ENCODE measurements at regions not wholly inside any gene's neighbourhood (a gene's known extent, or its start where the extent isn't known, plus 50 kb on each side); places are given as distances from the start of the nearest gene placed in this dataset.

- POLR2A ChIA-PET = interaction anchor here (0.7 kb wide), 1 partner anchor 106 kb away, joined by 3 read pairs; no protein-coding TSS in a partner anchor
- Mint-ChIP-seq H3K4me1 (no peaks in the 10 kb centered on the region), H3K4me3 (no peak overlapping the region), H3K27me3 (peaks cover 11% of the 10 kb centered on the region), H3K36me3 (no peaks in the 10 kb centered on the region), H3K9me3 (no peaks in the 10 kb centered on the region), H3K27ac (no peak overlapping the region)
- ATAC-seq (ENCODE audit: low read depth) = no peak
- DNase-seq = no peak
These were observed 62.4 kb upstream of the MARCHF10 start for GRCh38 chr17:62870552-62870971.

GRCh38 chr17:62870030-62870541 is 62.0 kb upstream of the MARCHF10 start:
- POLR2A ChIA-PET = interaction anchor here (0.7 kb wide), 1 partner anchor 106 kb away, joined by 3 read pairs; no protein-coding TSS in a partner anchor
- Mint-ChIP-seq H3K27ac (no peak overlapping the region), H3K4me1 (no peaks in the 10 kb centered on the region), H3K9me3 (no peaks in the 10 kb centered on the region), H3K27me3 (peaks cover 11% of the 10 kb centered on the region), H3K4me3 (no peak overlapping the region), H3K36me3 (no peaks in the 10 kb centered on the region)
- ATAC-seq (ENCODE audit: low read depth) (no peak), DNase-seq (no peak)

- H3K9me3 Mint-ChIP-seq = no peaks in the 10 kb centered on the region
- ATAC-seq (ENCODE audit: low read depth) = no peak
- POLR2A ChIA-PET = no interaction called here
These were observed 60.6 kb upstream of the MARCHF10 start for GRCh38 chr17:62868723-62869122.

GRCh38 chr17:62868008-62868407 is 59.9 kb upstream of the MARCHF10 start:
- H3K27me3 Mint-ChIP-seq = no peaks in the 10 kb centered on the region

More at GRCh38 chr17:62868723-62869122, 60.6 kb upstream of the MARCHF10 start:
- H3K4me3 Mint-ChIP-seq = no peak overlapping the region
- peaks cover 5% of the 10 kb centered on the region for H3K27me3 Mint-ChIP-seq
- no peak for DNase-seq
- H3K36me3 Mint-ChIP-seq = no peaks in the 10 kb centered on the region
- no peak overlapping the region for H3K27ac Mint-ChIP-seq
- no peaks in the 10 kb centered on the region for H3K4me1 Mint-ChIP-seq

GRCh38 chr17:62867303-62867702 is 59.2 kb upstream of the MARCHF10 start:
- no peaks in the 10 kb centered on the region for H3K9me3 Mint-ChIP-seq
- H3K4me1 Mint-ChIP-seq = no peaks in the 10 kb centered on the region
- no peak overlapping the region for H3K27ac Mint-ChIP-seq
- DNase-seq (no peak), ATAC-seq (ENCODE audit: low read depth) (no peak)
- POLR2A ChIA-PET = no interaction called here
- no peaks in the 10 kb centered on the region for H3K27me3 Mint-ChIP-seq
- H3K36me3 Mint-ChIP-seq = no peaks in the 10 kb centered on the region
- no peak overlapping the region for H3K4me3 Mint-ChIP-seq

More at GRCh38 chr17:62868008-62868407, 59.9 kb upstream of the MARCHF10 start:
- DNase-seq (no peak), ATAC-seq (ENCODE audit: low read depth) (no peak)
- Mint-ChIP-seq H3K36me3 (no peaks in the 10 kb centered on the region), H3K4me1 (no peaks in the 10 kb centered on the region), H3K4me3 (no peak overlapping the region), H3K27ac (no peak overlapping the region), H3K9me3 (no peaks in the 10 kb centered on the region)
- POLR2A ChIA-PET = no interaction called here

GRCh38 chr17:62866471-62866870 is 58.4 kb upstream of the MARCHF10 start:
- H3K4me3 Mint-ChIP-seq = no peak overlapping the region
- H3K27ac Mint-ChIP-seq = no peak overlapping the region
- H3K9me3 Mint-ChIP-seq = no peaks in the 10 kb centered on the region
- H3K27me3 Mint-ChIP-seq = no peaks in the 10 kb centered on the region
- H3K36me3 Mint-ChIP-seq = no peaks in the 10 kb centered on the region
- no peaks in the 10 kb centered on the region for H3K4me1 Mint-ChIP-seq
- ATAC-seq (ENCODE audit: low read depth) = no peak
- no peak for DNase-seq
- POLR2A ChIA-PET = no interaction called here

- H3K9me3 Mint-ChIP-seq = no peaks in the 10 kb centered on the region
- H3K36me3 Mint-ChIP-seq = no peaks in the 10 kb centered on the region
- H3K4me3 Mint-ChIP-seq = no peak overlapping the region
- POLR2A ChIA-PET = no interaction called here
- ATAC-seq (ENCODE audit: low read depth) (no peak), DNase-seq (no peak)
- H3K27me3 Mint-ChIP-seq = no peaks in the 10 kb centered on the region
- no peaks in the 10 kb centered on the region for H3K4me1 Mint-ChIP-seq
- H3K27ac Mint-ChIP-seq = no peak overlapping the region
These were observed 57.5 kb upstream of the MARCHF10 start for GRCh38 chr17:62865586-62865985.

GRCh38 chr17:62862251-62862650 is 54.1 kb upstream of the MARCHF10 start:
- no peak overlapping the region for H3K4me3 Mint-ChIP-seq
- ATAC-seq (ENCODE audit: low read depth) = no peak
- H3K36me3 Mint-ChIP-seq = no peaks in the 10 kb centered on the region
- no peak for DNase-seq
- H3K27me3 Mint-ChIP-seq = no peaks in the 10 kb centered on the region
- H3K27ac Mint-ChIP-seq = no peak overlapping the region
- no peaks in the 10 kb centered on the region for H3K4me1 Mint-ChIP-seq
- POLR2A ChIA-PET = no interaction called here
- no peaks in the 10 kb centered on the region for H3K9me3 Mint-ChIP-seq

- Mint-ChIP-seq H3K4me3 (no peak overlapping the region), H3K27me3 (no peaks in the 10 kb centered on the region), H3K27ac (no peak overlapping the region), H3K36me3 (no peaks in the 10 kb centered on the region), H3K4me1 (no peaks in the 10 kb centered on the region), H3K9me3 (no peaks in the 10 kb centered on the region)
- DNase-seq = no peak
- no peak for ATAC-seq (ENCODE audit: low read depth)
- POLR2A ChIA-PET = no interaction called here
These were observed 53.1 kb upstream of the MARCHF10 start for GRCh38 chr17:62860962-62861873.

- H3K4me3 Mint-ChIP-seq = no peak overlapping the region
- H3K27me3 Mint-ChIP-seq = peaks cover 9% of the 10 kb centered on the region
- POLR2A ChIA-PET = no interaction called here
- no peak for DNase-seq
- no peaks in the 10 kb centered on the region for H3K4me1 Mint-ChIP-seq
- no peaks in the 10 kb centered on the region for H3K36me3 Mint-ChIP-seq
- no peak for ATAC-seq (ENCODE audit: low read depth)
- no peak overlapping the region for H3K27ac Mint-ChIP-seq
- no peaks in the 10 kb centered on the region for H3K9me3 Mint-ChIP-seq
These were observed 51.0 kb upstream of the MARCHF10 start for GRCh38 chr17:62859146-62859545.

All from activated naive CD8-positive, alpha-beta T cell treated with anti-CD3 and anti-CD28 coated beads, Interleukin-2, amount 10 ng/mL, durations not matched to agents 7 days and 5 days (primary cell).